Endodermal cell (in vitro differentiated cells): ENCODE measurements at regions not wholly inside any gene's neighbourhood (a gene's known extent, or its start where the extent isn't known, plus 50 kb on each side); places are given as distances from the start of the nearest gene placed in this dataset.
"Not testable (repeated sequence)": the region's sequence is repeated elsewhere in the genome, so short reads cannot be mapped to it uniquely, and the experiment has no call there.

Experiments
- DNase-seq: peaks from one replicate; pipeline ENCODE4 v3.0.0-alpha.2; 2017
- H3K27ac ChIP-seq: 2 replicates; pipeline ENCODE4 v1.5.1; 2013; ENCODE audit warnings: mild to moderate bottlenecking, low read depth, low read length, moderate library complexity
- H3K27me3 ChIP-seq: 2 replicates; pipeline ENCODE4 v1.6.1; 2013; ENCODE audit warnings: mild to moderate bottlenecking, low read length, moderate library complexity; ENCODE audit not compliant: insufficient read depth, control insufficient read depth, poor library complexity, severe bottlenecking
- H3K36me3 ChIP-seq: 2 replicates; pipeline ENCODE4 v1.7.0; 2013; ENCODE audit warnings: mild to moderate bottlenecking, low read length, moderate library complexity; ENCODE audit not compliant: control insufficient read depth, insufficient read depth
- H3K4me1 ChIP-seq: one replicate; pipeline ENCODE4 v1.7.0; 2013; ENCODE audit warnings: low read length; ENCODE audit not compliant: control insufficient read depth, insufficient read depth
- H3K4me3 ChIP-seq: 2 replicates; pipeline ENCODE4 v1.5.1; 2013; ENCODE audit warnings: mild to moderate bottlenecking, low read length, moderate library complexity
- H3K9ac ChIP-seq: 2 replicates; pipeline ENCODE4 v1.6.1; 2013; ENCODE audit warnings: mild to moderate bottlenecking, low read length, moderate library complexity; ENCODE audit not compliant: poor library complexity, severe bottlenecking; ENCODE audit errors: extremely low read depth
- H3K9me3 ChIP-seq: 2 replicates; pipeline ENCODE4 v1.6.1; 2013; ENCODE audit warnings: mild to moderate bottlenecking, low read length, moderate library complexity; ENCODE audit not compliant: control insufficient read depth
- H3K27ac Mint-ChIP-seq: 2 replicates; pipeline ENCODE4 v1.8.0; 2020; ENCODE audit warnings: mixed read lengths
- H3K27me3 Mint-ChIP-seq: 2 replicates; pipeline ENCODE4 v1.8.0; 2021; ENCODE audit warnings: mild to moderate bottlenecking, mixed read lengths; ENCODE audit not compliant: insufficient read depth
- H3K36me3 Mint-ChIP-seq: 2 replicates; pipeline ENCODE4 v1.8.0; 2020; ENCODE audit warnings: low read depth, mixed read lengths
- H3K4me1 Mint-ChIP-seq: 2 replicates; pipeline ENCODE4 v1.8.0; 2020; ENCODE audit warnings: mixed read lengths
- H3K4me3 Mint-ChIP-seq: 2 replicates; pipeline ENCODE4 v1.8.0; 2020; ENCODE audit warnings: mild to moderate bottlenecking, moderate library complexity, mixed read lengths
- H3K9me3 Mint-ChIP-seq: 2 replicates; pipeline ENCODE4 v1.8.0; 2020; ENCODE audit warnings: mild to moderate bottlenecking, mixed read lengths
- WGBS, 2 experiments: methylation state at CpG; one replicate each; pipeline versions ENCODE4 v1.1.5 to v1.1.7; 2013; ENCODE audit warnings: missing lambda C conversion rate in 2 of 2, mixed read lengths in 1 of 2; ENCODE audit not compliant: insufficient coverage in 1 of 2, insufficient read length in 1 of 2; 5-methylcytosine and 5-hydroxymethylcytosine counted together
- TF ChIP-seq, protein P1 (sequence below): fragments of 200-600 bp; sonication (generic); conservative IDR thresholded peaks from 2 replicates; pipeline ENCODE4 v1.5.0; 2021; ENCODE audit warnings: antibody characterized with exemption, mild to moderate bottlenecking

DNA sequence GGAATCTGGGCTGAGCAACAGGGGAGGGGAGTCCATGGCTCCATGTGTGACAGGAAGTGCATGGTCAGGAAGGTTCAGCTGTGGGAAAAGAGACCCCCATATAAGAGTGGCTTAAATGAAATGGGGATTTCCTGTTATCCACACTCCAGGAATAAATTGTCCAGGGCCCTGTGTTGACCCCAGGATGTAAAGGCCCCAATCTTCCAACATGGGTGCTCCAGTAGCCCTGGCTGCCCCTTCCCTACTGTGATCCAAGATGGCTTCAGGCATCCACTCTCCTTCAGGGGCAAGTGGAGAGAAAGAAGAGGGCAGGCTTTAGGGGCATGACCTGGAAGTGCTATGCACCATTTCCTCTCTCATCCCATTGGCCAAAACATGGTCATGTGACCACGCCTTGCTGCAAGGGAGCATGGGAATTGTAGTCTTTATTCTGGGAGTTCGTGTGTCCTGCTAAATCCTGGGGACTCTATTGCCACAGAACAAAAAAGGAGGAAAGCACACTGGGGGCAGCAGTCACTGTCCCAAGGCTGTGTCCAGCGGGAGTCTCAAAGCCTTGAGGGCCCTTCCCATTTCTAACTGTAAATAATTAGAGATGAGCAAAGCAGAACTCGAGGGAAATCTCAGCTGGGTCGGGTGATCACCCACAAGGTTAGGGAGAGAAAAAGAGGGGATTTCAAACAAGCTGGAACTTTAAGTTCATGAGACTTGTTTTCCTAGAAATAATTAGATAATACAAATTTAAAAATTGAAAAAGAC lies 289.2 kb downstream of the ADGRD1 start:
- no peaks in the 10 kb centered on the region for H3K4me1 Mint-ChIP-seq

DNA sequence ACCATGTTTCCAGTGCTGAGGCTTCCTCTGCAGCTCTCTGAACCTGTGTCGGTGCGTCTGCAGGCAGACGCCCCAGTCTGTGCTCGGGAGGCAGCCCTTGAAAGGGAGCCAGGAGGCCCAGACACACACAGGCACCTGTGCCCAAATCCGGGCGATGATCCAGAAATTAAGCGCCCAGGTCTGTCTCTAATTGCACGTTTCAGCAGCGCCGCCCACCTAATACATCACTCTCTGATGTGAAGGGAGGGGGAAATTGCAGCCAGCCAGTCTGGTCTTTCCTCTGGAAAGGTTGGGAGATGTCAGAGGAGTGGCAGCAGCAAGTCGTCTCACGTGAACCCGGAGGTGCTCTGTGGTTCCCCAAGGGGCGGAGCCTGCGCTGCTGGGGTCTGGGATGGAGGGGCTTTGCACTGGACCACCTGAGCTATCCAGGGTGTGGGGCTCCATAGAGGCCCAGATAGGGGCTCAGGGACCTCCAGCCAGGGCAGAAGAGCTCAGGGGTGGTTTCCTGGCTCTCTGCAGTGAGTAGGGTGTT lies 290.5 kb downstream of the ADGRD1 start:
- H3K9ac ChIP-seq, H3K4me3 ChIP-seq, H3K4me3 Mint-ChIP-seq, H3K4me1 ChIP-seq, H3K36me3 Mint-ChIP-seq, DNase-seq, H3K4me1 Mint-ChIP-seq, H3K27ac ChIP-seq, H3K36me3 ChIP-seq, H3K27ac Mint-ChIP-seq: not testable (repeated sequence)
- 88% methylated on average over 7 of the region's 15 CpGs; no CpG with 5 or more reads in 1 of the 2 experiments for WGBS, 2 experiments
- H3K27me3 ChIP-seq, result peaks cover 11% of the 10 kb centered on the region
- H3K9me3 Mint-ChIP-seq, result peaks cover 13% of the 10 kb centered on the region
- H3K27me3 Mint-ChIP-seq, result peaks cover 29% of the 10 kb centered on the region
- H3K9me3 ChIP-seq, result peaks cover 15% of the 10 kb centered on the region

More for the DNA sequence above, 289.2 kb downstream of the ADGRD1 start:
- Mint-ChIP-seq H3K9me3 (peaks cover 13% of the 10 kb centered on the region), H3K4me3 (no peak overlapping the region), H3K36me3 (no peaks in the 10 kb centered on the region), H3K27me3 (peaks cover 18% of the 10 kb centered on the region), H3K27ac (no peak overlapping the region)
- Histone ChIP-seq H3K36me3 (no peaks in the 10 kb centered on the region), H3K9me3 (peaks cover 15% of the 10 kb centered on the region), H3K27ac (no peak overlapping the region), H3K9ac (no peak overlapping the region), H3K27me3 (no peaks in the 10 kb centered on the region), H3K4me3 (peak overlapping the region; percentile 66), H3K4me1 (no peaks in the 10 kb centered on the region)
- DNase-seq, result peak; percentile 93
- TF ChIP-seq, protein P1, sequence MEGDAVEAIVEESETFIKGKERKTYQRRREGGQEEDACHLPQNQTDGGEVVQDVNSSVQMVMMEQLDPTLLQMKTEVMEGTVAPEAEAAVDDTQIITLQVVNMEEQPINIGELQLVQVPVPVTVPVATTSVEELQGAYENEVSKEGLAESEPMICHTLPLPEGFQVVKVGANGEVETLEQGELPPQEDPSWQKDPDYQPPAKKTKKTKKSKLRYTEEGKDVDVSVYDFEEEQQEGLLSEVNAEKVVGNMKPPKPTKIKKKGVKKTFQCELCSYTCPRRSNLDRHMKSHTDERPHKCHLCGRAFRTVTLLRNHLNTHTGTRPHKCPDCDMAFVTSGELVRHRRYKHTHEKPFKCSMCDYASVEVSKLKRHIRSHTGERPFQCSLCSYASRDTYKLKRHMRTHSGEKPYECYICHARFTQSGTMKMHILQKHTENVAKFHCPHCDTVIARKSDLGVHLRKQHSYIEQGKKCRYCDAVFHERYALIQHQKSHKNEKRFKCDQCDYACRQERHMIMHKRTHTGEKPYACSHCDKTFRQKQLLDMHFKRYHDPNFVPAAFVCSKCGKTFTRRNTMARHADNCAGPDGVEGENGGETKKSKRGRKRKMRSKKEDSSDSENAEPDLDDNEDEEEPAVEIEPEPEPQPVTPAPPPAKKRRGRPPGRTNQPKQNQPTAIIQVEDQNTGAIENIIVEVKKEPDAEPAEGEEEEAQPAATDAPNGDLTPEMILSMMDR, result no peak
- WGBS, 2 experiments, result 75 to 82% methylated on average over 1 to 5 of the region's 5 CpGs

DNA sequence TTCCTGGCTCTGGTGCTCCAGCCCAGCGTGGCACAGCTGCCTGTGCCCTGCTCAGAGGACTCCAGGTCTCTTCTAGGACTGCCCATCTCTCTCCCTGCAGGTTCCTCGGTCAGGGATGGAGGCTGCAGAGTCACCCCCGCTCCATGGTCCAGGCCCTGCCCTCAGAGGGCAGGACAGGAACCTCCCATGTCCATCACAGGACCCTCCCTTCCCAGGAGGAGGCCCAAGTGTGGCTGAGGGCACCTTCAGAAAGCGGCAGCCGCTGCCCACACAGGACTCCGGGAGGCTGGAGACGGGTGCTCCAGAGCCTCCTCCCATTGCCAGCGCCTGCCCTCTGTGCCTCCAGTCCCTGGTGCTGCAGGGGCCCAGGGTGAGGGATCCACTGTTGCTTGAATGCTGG lies 291.5 kb downstream of the ADGRD1 start:
- H3K4me1 Mint-ChIP-seq, DNase-seq: not testable (repeated sequence)

DNA sequence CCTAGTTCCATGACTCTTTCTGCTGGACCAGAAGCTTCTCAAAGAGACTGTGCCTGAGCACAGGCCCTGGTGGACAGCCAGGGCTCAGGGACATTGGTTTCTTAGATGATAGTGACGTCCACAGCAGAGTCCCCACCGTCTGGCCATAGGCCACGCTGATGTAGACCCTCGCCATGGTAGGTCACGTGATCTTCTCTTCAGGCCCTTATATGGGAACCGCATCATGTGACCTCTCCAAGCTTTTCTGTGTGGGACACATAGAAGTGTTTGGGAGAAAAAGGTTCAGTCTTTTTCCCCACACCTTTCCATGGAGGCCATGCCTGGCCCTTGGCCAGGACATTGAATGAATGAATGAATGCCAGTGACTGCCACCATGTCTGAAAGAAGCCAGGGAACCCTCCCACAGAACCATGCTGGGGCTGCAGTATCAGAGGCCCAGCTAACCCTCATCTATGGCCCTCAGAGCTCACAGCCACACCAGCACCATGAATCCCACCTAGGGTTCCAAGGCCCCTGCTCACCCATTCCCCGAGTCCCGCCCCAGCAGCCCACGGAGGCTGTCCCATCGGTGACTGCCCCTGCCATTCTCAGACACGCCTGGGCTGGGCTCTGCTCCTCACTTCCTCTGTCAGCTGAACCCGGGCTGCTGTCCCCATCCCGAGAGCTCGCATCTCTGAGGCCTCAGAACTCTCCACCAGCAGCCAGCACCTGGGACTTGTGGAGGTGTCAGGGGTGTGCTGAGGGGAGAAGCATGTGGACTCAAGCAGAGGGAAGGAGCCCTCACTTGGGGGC lies 292.1 kb downstream of the ADGRD1 start:
- H3K4me3 Mint-ChIP-seq, result no peak overlapping the region
- DNase-seq, result no peak

More for the DNA sequence above, 291.5 kb downstream of the ADGRD1 start:
- 86 to 92% methylated on average over 6 to 8 of the region's 8 CpGs for WGBS, 2 experiments
- H3K9ac ChIP-seq, H3K36me3 ChIP-seq, H3K4me1 ChIP-seq, H3K27ac Mint-ChIP-seq, H3K27ac ChIP-seq, H3K4me3 Mint-ChIP-seq, H3K36me3 Mint-ChIP-seq, H3K4me3 ChIP-seq: not testable (repeated sequence)
- Mint-ChIP-seq H3K27me3 (peaks cover 27% of the 10 kb centered on the region), H3K9me3 (peaks cover 13% of the 10 kb centered on the region)
- Histone ChIP-seq H3K9me3 (peaks cover 15% of the 10 kb centered on the region), H3K27me3 (peaks cover 14% of the 10 kb centered on the region)

DNA sequence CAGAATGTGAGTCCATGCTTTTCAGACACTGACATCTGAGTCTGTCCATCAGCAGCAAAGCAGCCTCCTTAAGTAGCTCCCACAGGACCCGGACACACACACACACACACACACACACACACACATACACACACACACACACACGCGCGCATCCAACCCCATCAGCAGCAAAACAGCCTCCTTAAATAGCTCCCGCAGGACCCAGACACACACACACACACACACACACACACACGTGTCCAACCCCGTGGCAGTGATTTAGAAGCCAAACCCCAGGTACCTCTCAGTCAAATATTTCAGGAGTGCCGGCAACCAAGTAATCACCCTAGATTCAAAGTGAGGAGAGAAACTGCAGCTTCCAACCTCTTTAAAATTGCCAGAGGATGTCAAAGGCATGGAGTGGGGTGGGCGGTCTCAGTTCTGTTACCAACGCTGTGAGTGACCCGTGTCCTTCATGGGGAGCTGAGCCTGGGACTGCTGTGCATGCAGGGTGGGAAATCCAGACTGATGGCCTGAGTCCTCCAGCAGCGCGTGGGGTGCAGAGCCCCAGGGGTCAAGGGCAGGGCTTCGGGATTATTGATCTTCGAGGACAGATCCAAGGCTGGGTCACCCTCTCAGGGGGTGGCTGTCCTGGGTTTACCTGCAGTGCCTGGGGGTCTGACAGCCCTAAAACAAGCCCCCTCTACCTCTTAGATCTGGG lies 293.5 kb downstream of the ADGRD1 start:
- not testable (repeated sequence) for H3K4me1 Mint-ChIP-seq, H3K4me3 ChIP-seq, H3K9me3 Mint-ChIP-seq, H3K27ac Mint-ChIP-seq, H3K4me1 ChIP-seq, H3K36me3 Mint-ChIP-seq, DNase-seq, H3K9ac ChIP-seq, H3K27ac ChIP-seq, H3K36me3 ChIP-seq, H3K4me3 Mint-ChIP-seq, H3K9me3 ChIP-seq
- H3K27me3 Mint-ChIP-seq, result peaks cover 22% of the 10 kb centered on the region
- 79 to 89% methylated on average over 7 to 14 of the region's 15 CpGs for WGBS, 2 experiments
- peaks cover 14% of the 10 kb centered on the region for H3K27me3 ChIP-seq

More for the DNA sequence above, 292.1 kb downstream of the ADGRD1 start:
- Histone ChIP-seq H3K9ac (no peak overlapping the region), H3K36me3 (no peaks in the 10 kb centered on the region), H3K27me3 (peaks cover 14% of the 10 kb centered on the region), H3K9me3 (peaks cover 15% of the 10 kb centered on the region), H3K27ac (no peak overlapping the region), H3K4me3 (no peak overlapping the region), H3K4me1 (no peaks in the 10 kb centered on the region)
- Mint-ChIP-seq H3K27me3 (peaks cover 25% of the 10 kb centered on the region), H3K4me1 (no peaks in the 10 kb centered on the region), H3K9me3 (peaks cover 13% of the 10 kb centered on the region), H3K27ac (no peak overlapping the region), H3K36me3 (no peaks in the 10 kb centered on the region)
- TF ChIP-seq, protein P1, result no peak
- 91 to 97% methylated on average over 10 to 14 of the region's 14 CpGs for WGBS, 2 experiments
